SH-SY5Y (cell line): ENCODE measurements at regions not wholly inside any gene's neighbourhood (a gene's known extent, or its start where the extent isn't known, plus 50 kb on each side); places are given as distances from the start of the nearest gene placed in this dataset.

Experiments used
- GATA2 ChIP-seq: IDR thresholded peaks from 2 replicates; pipeline ENCODE4 v1.6.1; 2011; ENCODE audit warnings: mild to moderate bottlenecking, low read depth, low read length
- GATA3 ChIP-seq: IDR thresholded peaks from 2 replicates; pipeline ENCODE4 v1.6.1; 2011; ENCODE audit warnings: low read depth, mild to moderate bottlenecking, low read length, moderate library complexity

DNA sequence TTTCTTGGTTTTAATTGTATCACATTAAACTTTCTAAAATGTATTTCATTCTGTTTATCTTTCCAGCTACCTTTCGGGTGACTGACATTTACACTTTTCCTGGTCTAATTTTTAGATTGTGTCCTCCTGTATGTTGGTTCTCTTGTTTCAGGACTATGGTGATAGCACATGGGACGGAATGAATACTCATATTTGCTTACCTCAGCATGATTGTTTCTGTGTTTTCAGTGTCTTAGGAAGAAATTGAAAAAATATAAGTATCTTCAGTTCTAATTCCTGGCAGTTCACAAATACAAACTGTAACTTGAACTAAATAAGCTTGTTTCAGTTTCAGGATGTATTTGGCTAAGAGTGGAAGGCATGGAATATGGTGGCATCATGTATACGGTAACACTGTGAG, 80.1 kb upstream of the ROBO1 start:
- TF ChIP-seq GATA3 (no peak), GATA2 (no peak)
